GM23338 (cell line): ENCODE measurements at regions not wholly inside any gene's neighbourhood (a gene's known extent, or its start where the extent isn't known, plus 50 kb on each side); places are given as distances from the start of the nearest gene placed in this dataset.

Source experiments
- ATAC-seq: fragments of 200-7000 bp; cut with Tn5 transposase; 3 replicates; pipeline ENCODE4 v1.9.1; 2020
- DNase-seq: peaks from one replicate; pipeline ENCODE4 v3.0.0-alpha.2; 2015; ENCODE audit warnings: low spot score
- H2AFZ ChIP-seq: fragments of 200-600 bp; sonication (generic); 2 replicates; pipeline ENCODE4 v1.8.0; 2016; ENCODE audit warnings: antibody characterized with exemption, mild to moderate bottlenecking, moderate library complexity
- H3F3A ChIP-seq: fragments of 200-600 bp; sonication (generic); replicated peaks from 2 replicates; pipeline ENCODE4 v1.8.0; 2017; ENCODE audit warnings: antibody characterized with exemption, mixed run types, low read depth
- H3K27ac ChIP-seq: fragments of 200-600 bp; sonication (generic); 2 replicates; pipeline ENCODE4 v1.6.1; 2016; ENCODE audit warnings: low read depth
- H3K27me3 ChIP-seq: fragments of 200-600 bp; sonication (generic); 2 replicates; pipeline ENCODE4 v1.8.0; 2016; ENCODE audit warnings: mild to moderate bottlenecking, mixed run types, moderate library complexity; ENCODE audit not compliant: insufficient read depth
- H3K36me3 ChIP-seq: fragments of 200-600 bp; sonication (generic); 2 replicates; pipeline ENCODE4 v1.8.0; 2016; ENCODE audit warnings: mild to moderate bottlenecking; ENCODE audit not compliant: insufficient read depth
- H3K4me1 ChIP-seq: fragments of 200-600 bp; sonication (generic); 2 replicates; pipeline ENCODE4 v1.8.0; 2016; ENCODE audit warnings: mild to moderate bottlenecking, moderate library complexity; ENCODE audit not compliant: insufficient read depth
- H3K4me2 ChIP-seq: fragments of 200-600 bp; sonication (generic); 2 replicates; pipeline ENCODE4 v1.7.1; 2017; ENCODE audit warnings: mixed run types
- H3K4me3 ChIP-seq: fragments of 200-600 bp; sonication (generic); 2 replicates; pipeline ENCODE4 v1.6.1; 2016; ENCODE audit warnings: mixed run types
- H3K79me2 ChIP-seq: fragments of 200-600 bp; sonication (generic); replicated peaks from 2 replicates; pipeline ENCODE4 v1.8.0; 2017; ENCODE audit warnings: mild to moderate bottlenecking; ENCODE audit not compliant: insufficient read depth
- H3K9me2 ChIP-seq: fragments of 200-600 bp; sonication (generic); 2 replicates; pipeline ENCODE4 v1.8.0; 2017; ENCODE audit not compliant: insufficient read depth
- H4K20me1 ChIP-seq: fragments of 200-600 bp; sonication (generic); replicated peaks from 2 replicates; pipeline ENCODE4 v1.8.0; 2017; ENCODE audit warnings: mild to moderate bottlenecking; ENCODE audit not compliant: insufficient read depth
- H3K27ac Mint-ChIP-seq: 2 replicates; pipeline ENCODE4 v1.8.0; 2020; ENCODE audit warnings: inconsistent platforms, mild to moderate bottlenecking, moderate library complexity, mixed read lengths
- H3K27me3 Mint-ChIP-seq: 3 replicates; pipeline ENCODE4 v1.8.0; 2022; ENCODE audit warnings: low read depth, mild to moderate bottlenecking, moderate library complexity, mixed read lengths, inconsistent platforms; ENCODE audit not compliant: insufficient read depth, poor library complexity
- H3K36me3 Mint-ChIP-seq: 3 replicates; pipeline ENCODE4 v1.8.0; 2021; ENCODE audit warnings: low read depth, mild to moderate bottlenecking, inconsistent platforms, moderate library complexity, mixed read lengths
- H3K4me1 Mint-ChIP-seq: 3 replicates; pipeline ENCODE4 v1.8.0; 2020; ENCODE audit warnings: mild to moderate bottlenecking, inconsistent platforms, mixed read lengths
- H3K4me3 Mint-ChIP-seq: 3 replicates; pipeline ENCODE4 v1.8.0; 2021; ENCODE audit warnings: moderate library complexity, mild to moderate bottlenecking, inconsistent platforms, mixed read lengths
- H3K9me3 Mint-ChIP-seq: 3 replicates; pipeline ENCODE4 v1.8.0; 2020; ENCODE audit warnings: moderate library complexity, mild to moderate bottlenecking, inconsistent platforms, mixed read lengths
- EZH2 ChIP-seq: fragments of 200-600 bp; sonication (generic); IDR thresholded peaks from one replicate; pipeline ENCODE4 v1.8.0; 2017; ENCODE audit warnings: antibody characterized with exemption, mild to moderate bottlenecking, low read depth; ENCODE audit not compliant: unreplicated experiment
- EZH2phosphoT487 ChIP-seq: fragments of 200-600 bp; sonication (generic); IDR thresholded peaks from one replicate; pipeline ENCODE4 v1.8.1; 2018; ENCODE audit warnings: antibody characterized with exemption; ENCODE audit not compliant: unreplicated experiment
- NANOG ChIP-seq: IDR thresholded peaks from 2 replicates; pipeline ENCODE4 v1.6.1; 2016; ENCODE audit warnings: antibody characterized with exemption, borderline replicate concordance
- POLR2AphosphoS5 ChIP-seq: IDR thresholded peaks from 2 replicates; pipeline ENCODE4 v1.6.1; 2016; ENCODE audit warnings: antibody characterized with exemption, low read depth
- STAT1 ChIP-seq: IDR thresholded peaks from one replicate; pipeline ENCODE4 v1.6.1; 2016; ENCODE audit warnings: antibody characterized with exemption; ENCODE audit not compliant: unreplicated experiment
- ZNF114 ChIP-seq: fragments of 250-450 bp; sonication (Bioruptor Pico); IDR thresholded peaks from 2 replicates; pipeline ENCODE4 v1.5.0; 2020; ENCODE audit warnings: mild to moderate bottlenecking, moderate library complexity
- ZNF331 ChIP-seq: fragments of 250-450 bp; sonication (Bioruptor Pico); IDR thresholded peaks from 2 replicates; pipeline ENCODE4 v1.5.0; 2020; ENCODE audit warnings: low read depth, mild to moderate bottlenecking, moderate library complexity
- TF ChIP-seq, protein P1 (sequence below), 2 experiments: fragments of 200-600 bp in 1 of 2; sonication (generic) in 1 of 2; conservative IDR thresholded peaks; 2 replicates each; pipeline versions ENCODE4 v1.5.1 to v1.6.1; 2016 to 2017; ENCODE audit warnings: antibody characterized with exemption in 2 of 2, low read depth in 2 of 2, mild to moderate bottlenecking in 2 of 2, moderate library complexity in 1 of 2
- TF ChIP-seq, protein P2 (sequence below): fragments of 250-450 bp; sonication (Bioruptor Pico); IDR thresholded peaks from 2 replicates; pipeline ENCODE4 v1.5.0; 2020; ENCODE audit warnings: mild to moderate bottlenecking, moderate library complexity

DNA sequence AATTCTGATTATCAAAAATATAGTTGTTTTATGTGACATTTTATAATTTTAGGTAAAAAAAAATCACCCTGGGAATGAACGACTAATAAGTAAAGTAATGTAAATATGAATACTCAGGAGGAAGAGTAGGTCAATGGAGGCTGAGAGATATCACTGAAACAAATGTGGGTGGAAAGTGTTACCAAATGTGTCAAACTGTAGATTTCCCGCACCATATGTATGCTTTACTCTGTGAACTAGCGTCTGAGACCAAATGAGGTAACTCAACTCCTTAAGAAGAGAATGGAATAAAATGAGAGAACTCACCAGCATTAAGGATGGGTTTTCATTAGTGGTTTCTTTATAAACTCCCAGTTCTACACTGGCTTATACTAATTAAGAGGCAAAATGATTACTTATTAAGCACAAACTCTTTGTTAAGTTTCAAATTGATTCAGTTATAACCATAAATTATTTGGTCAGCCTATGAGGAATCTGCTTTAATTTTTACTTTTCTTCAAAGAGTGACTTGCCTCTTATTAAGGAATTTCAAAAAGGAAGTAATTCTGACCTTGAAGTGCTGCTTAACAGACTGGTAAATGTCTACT is 784.7 kb upstream of the GJE1 start:
- no peak overlapping the region for H3K4me2 ChIP-seq
- H3K9me3 Mint-ChIP-seq, result no peaks in the 10 kb centered on the region

More for the DNA sequence above, 784.7 kb upstream of the GJE1 start:
- H3K4me3 Mint-ChIP-seq, result no peak overlapping the region
- Histone ChIP-seq H3K4me3 (no peak overlapping the region), H4K20me1 (no peaks in the 10 kb centered on the region), H3K4me1 (no peaks in the 10 kb centered on the region), H3K79me2 (no peaks in the 10 kb centered on the region), H3K27me3 (no peaks in the 10 kb centered on the region), H3K36me3 (no peaks in the 10 kb centered on the region), H3K27ac (no peak overlapping the region), H2AFZ (no peak overlapping the region), H3K9me2 (no peaks in the 10 kb centered on the region), H3F3A (no peaks in the 10 kb centered on the region)
- no peaks in the 10 kb centered on the region for H3K36me3 Mint-ChIP-seq
- no peak for ATAC-seq
- DNase-seq, result no peak
- TF ChIP-seq ZNF114 (no peak), NANOG (no peak), STAT1 (no peak), EZH2 (no peak), POLR2AphosphoS5 (no peak), EZH2phosphoT487 (no peak), ZNF331 (CRISPR knock-in tag) (no peak)
- TF ChIP-seq, protein P1, sequence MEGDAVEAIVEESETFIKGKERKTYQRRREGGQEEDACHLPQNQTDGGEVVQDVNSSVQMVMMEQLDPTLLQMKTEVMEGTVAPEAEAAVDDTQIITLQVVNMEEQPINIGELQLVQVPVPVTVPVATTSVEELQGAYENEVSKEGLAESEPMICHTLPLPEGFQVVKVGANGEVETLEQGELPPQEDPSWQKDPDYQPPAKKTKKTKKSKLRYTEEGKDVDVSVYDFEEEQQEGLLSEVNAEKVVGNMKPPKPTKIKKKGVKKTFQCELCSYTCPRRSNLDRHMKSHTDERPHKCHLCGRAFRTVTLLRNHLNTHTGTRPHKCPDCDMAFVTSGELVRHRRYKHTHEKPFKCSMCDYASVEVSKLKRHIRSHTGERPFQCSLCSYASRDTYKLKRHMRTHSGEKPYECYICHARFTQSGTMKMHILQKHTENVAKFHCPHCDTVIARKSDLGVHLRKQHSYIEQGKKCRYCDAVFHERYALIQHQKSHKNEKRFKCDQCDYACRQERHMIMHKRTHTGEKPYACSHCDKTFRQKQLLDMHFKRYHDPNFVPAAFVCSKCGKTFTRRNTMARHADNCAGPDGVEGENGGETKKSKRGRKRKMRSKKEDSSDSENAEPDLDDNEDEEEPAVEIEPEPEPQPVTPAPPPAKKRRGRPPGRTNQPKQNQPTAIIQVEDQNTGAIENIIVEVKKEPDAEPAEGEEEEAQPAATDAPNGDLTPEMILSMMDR (conservative IDR thresholded peaks at IDR 0.05; ENCODE audit: low read depth in 2 of 2), result no peak
- TF ChIP-seq, protein P2, sequence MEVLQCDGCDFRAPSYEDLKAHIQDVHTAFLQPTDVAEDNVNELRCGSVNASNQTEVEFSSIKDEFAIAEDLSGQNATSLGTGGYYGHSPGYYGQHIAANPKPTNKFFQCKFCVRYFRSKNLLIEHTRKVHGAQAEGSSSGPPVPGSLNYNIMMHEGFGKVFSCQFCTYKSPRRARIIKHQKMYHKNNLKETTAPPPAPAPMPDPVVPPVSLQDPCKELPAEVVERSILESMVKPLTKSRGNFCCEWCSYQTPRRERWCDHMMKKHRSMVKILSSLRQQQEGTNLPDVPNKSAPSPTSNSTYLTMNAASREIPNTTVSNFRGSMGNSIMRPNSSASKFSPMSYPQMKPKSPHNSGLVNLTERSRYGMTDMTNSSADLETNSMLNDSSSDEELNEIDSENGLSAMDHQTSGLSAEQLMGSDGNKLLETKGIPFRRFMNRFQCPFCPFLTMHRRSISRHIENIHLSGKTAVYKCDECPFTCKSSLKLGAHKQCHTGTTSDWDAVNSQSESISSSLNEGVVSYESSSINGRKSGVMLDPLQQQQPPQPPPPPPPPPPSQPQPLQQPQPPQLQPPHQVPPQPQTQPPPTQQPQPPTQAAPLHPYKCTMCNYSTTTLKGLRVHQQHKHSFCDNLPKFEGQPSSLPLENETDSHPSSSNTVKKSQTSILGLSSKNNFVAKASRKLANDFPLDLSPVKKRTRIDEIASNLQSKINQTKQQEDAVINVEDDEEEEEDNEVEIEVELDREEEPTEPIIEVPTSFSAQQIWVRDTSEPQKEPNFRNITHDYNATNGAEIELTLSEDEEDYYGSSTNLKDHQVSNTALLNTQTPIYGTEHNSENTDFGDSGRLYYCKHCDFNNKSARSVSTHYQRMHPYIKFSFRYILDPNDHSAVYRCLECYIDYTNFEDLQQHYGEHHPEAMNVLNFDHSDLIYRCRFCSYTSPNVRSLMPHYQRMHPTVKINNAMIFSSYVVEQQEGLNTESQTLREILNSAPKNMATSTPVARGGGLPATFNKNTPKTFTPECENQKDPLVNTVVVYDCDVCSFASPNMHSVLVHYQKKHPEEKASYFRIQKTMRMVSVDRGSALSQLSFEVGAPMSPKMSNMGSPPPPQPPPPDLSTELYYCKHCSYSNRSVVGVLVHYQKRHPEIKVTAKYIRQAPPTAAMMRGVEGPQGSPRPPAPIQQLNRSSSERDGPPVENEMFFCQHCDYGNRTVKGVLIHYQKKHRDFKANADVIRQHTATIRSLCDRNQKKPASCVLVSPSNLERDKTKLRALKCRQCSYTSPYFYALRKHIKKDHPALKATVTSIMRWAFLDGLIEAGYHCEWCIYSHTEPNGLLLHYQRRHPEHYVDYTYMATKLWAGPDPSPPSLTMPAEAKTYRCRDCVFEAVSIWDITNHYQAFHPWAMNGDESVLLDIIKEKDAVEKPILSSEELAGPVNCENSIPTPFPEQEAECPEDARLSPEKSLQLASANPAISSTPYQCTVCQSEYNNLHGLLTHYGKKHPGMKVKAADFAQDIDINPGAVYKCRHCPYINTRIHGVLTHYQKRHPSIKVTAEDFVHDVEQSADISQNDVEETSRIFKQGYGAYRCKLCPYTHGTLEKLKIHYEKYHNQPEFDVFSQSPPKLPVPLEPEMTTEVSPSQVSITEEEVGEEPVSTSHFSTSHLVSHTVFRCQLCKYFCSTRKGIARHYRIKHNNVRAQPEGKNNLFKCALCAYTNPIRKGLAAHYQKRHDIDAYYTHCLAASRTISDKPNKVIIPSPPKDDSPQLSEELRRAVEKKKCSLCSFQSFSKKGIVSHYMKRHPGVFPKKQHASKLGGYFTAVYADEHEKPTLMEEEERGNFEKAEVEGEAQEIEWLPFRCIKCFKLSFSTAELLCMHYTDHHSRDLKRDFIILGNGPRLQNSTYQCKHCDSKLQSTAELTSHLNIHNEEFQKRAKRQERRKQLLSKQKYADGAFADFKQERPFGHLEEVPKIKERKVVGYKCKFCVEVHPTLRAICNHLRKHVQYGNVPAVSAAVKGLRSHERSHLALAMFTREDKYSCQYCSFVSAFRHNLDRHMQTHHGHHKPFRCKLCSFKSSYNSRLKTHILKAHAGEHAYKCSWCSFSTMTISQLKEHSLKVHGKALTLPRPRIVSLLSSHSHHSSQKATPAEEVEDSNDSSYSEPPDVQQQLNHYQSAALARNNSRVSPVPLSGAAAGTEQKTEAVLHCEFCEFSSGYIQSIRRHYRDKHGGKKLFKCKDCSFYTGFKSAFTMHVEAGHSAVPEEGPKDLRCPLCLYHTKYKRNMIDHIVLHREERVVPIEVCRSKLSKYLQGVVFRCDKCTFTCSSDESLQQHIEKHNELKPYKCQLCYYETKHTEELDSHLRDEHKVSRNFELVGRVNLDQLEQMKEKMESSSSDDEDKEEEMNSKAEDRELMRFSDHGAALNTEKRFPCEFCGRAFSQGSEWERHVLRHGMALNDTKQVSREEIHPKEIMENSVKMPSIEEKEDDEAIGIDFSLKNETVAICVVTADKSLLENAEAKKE (CRISPR knock-in tag), result no peak
- H3K27me3 Mint-ChIP-seq, result no peaks in the 10 kb centered on the region
- no peak overlapping the region for H3K27ac Mint-ChIP-seq
- no peaks in the 10 kb centered on the region for H3K4me1 Mint-ChIP-seq
